K562 (cell line): ENCODE measurements at regions not wholly inside any gene's neighbourhood (a gene's known extent, or its start where the extent isn't known, plus 50 kb on each side); places are given as distances from the start of the nearest gene placed in this dataset.

Experiments
- EHMT2 ChIP-seq: fragments of 450-650 bp; IDR thresholded peaks from 2 replicates; pipeline ENCODE4 v1.6.1; 2018; ENCODE audit warnings: antibody characterized with exemption
- HEY1 ChIP-seq: fragments of 250-450 bp; sonication (Bioruptor Pico); IDR thresholded peaks from 2 replicates; pipeline ENCODE4 v1.5.0; 2020; ENCODE audit warnings: mild to moderate bottlenecking, moderate library complexity, borderline replicate concordance
- MAZ ChIP-seq, 2 experiments: fragments of 450-650 bp in 1 of 2; sonication (generic) in 1 of 2; formaldehyde crosslinking; IDR thresholded peaks in 1 of 2; conservative IDR thresholded peaks in 1 of 2; 2 replicates each; pipeline versions ENCODE4 v1.4.0 to v1.5.0; 2020; ENCODE audit warnings: mild to moderate bottlenecking in 1 of 2, missing genetic modification reagents in 1 of 2
- RBM25 ChIP-seq: fragments of 200-400 bp; formaldehyde crosslinking; IDR thresholded peaks from 2 replicates; pipeline ENCODE4 v1.6.1; 2018; ENCODE audit warnings: low read length, low read depth, moderate library complexity; ENCODE audit not compliant: severe bottlenecking
- THRAP3 ChIP-seq: fragments of 450-650 bp; IDR thresholded peaks from 2 replicates; pipeline ENCODE4 v1.6.1; 2016; ENCODE audit warnings: mild to moderate bottlenecking, inconsistent platforms, borderline replicate concordance
- ZNF589 ChIP-seq: fragments of 200-800 bp; sonication (Bioruptor generic); IDR thresholded peaks from 2 replicates; pipeline ENCODE4 v1.6.1; 2016; ENCODE audit warnings: low read depth, missing genetic modification characterization, missing compliant biosample characterization
- ZNF830 ChIP-seq: fragments of 250-450 bp; sonication (Bioruptor Pico); IDR thresholded peaks from 2 replicates; pipeline ENCODE4 v1.5.0; 2021; ENCODE audit warnings: mild to moderate bottlenecking
- TF ChIP-seq, protein P1 (sequence below): fragments of 200-800 bp; sonication (Bioruptor generic); IDR thresholded peaks from 2 replicates; pipeline ENCODE4 v1.6.1; 2016; ENCODE audit warnings: missing genetic modification characterization, missing compliant biosample characterization
- TF ChIP-seq, protein P2 (sequence below): fragments of 450-650 bp; IDR thresholded peaks from 2 replicates; pipeline ENCODE4 v1.6.1; 2018; ENCODE audit warnings: mild to moderate bottlenecking, low read depth; ENCODE audit not compliant: partially characterized antibody

GRCh38 chr2:144580521-144581161, 60.7 kb upstream of the ZEB2 start (continued):
- TF ChIP-seq THRAP3 (no peak), HEY1 (CRISPR knock-in tag) (no peak), RBM25 (no peak), MAZ (CRISPR knock-in tag; conservative IDR thresholded peaks at IDR 0.05 in 1 of 2, IDR thresholded peaks at IDR 0.05 in 1 of 2) (no peak), ZNF830 (CRISPR knock-in tag) (no peak), EHMT2 (no peak), ZNF589 (peak; percentile 44; the same call in 1 of the 2 replicates)
- TF ChIP-seq, protein P1, sequence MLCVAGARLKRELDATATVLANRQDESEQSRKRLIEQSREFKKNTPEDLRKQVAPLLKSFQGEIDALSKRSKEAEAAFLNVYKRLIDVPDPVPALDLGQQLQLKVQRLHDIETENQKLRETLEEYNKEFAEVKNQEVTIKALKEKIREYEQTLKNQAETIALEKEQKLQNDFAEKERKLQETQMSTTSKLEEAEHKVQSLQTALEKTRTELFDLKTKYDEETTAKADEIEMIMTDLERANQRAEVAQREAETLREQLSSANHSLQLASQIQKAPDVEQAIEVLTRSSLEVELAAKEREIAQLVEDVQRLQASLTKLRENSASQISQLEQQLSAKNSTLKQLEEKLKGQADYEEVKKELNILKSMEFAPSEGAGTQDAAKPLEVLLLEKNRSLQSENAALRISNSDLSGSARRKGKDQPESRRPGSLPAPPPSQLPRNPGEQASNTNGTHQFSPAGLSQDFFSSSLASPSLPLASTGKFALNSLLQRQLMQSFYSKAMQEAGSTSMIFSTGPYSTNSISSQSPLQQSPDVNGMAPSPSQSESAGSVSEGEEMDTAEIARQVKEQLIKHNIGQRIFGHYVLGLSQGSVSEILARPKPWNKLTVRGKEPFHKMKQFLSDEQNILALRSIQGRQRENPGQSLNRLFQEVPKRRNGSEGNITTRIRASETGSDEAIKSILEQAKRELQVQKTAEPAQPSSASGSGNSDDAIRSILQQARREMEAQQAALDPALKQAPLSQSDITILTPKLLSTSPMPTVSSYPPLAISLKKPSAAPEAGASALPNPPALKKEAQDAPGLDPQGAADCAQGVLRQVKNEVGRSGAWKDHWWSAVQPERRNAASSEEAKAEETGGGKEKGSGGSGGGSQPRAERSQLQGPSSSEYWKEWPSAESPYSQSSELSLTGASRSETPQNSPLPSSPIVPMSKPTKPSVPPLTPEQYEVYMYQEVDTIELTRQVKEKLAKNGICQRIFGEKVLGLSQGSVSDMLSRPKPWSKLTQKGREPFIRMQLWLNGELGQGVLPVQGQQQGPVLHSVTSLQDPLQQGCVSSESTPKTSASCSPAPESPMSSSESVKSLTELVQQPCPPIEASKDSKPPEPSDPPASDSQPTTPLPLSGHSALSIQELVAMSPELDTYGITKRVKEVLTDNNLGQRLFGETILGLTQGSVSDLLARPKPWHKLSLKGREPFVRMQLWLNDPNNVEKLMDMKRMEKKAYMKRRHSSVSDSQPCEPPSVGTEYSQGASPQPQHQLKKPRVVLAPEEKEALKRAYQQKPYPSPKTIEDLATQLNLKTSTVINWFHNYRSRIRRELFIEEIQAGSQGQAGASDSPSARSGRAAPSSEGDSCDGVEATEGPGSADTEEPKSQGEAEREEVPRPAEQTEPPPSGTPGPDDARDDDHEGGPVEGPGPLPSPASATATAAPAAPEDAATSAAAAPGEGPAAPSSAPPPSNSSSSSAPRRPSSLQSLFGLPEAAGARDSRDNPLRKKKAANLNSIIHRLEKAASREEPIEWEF, result no peak
- TF ChIP-seq, protein P2, sequence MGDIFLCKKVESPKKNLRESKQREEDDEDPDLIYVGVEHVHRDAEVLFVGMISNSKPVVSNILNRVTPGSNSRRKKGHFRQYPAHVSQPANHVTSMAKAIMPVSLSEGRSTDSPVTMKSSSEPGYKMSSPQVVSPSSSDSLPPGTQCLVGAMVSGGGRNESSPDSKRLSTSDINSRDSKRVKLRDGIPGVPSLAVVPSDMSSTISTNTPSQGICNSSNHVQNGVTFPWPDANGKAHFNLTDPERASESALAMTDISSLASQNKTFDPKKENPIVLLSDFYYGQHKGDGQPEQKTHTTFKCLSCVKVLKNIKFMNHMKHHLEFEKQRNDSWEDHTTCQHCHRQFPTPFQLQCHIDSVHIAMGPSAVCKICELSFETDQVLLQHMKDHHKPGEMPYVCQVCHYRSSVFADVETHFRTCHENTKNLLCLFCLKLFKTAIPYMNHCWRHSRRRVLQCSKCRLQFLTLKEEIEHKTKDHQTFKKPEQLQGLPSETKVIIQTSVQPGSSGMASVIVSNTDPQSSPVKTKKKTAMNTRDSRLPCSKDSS, result no peak
